DND-41 (cell line): ENCODE measurements at regions not wholly inside any gene's neighbourhood (a gene's known extent, or its start where the extent isn't known, plus 50 kb on each side); places are given as distances from the start of the nearest gene placed in this dataset.

Experiments used
- ATAC-seq: fragments of 200-7000 bp; cut with Tn5 transposase; 3 replicates; pipeline ENCODE4 v1.9.1; 2021; ENCODE audit warnings: low read depth; ENCODE audit not compliant: insufficient read depth
- DNase-seq: peaks from one replicate; pipeline ENCODE4 v3.0.0-alpha.2; 2020
- H2AFZ ChIP-seq: 2 replicates; pipeline ENCODE4 v1.6.0; 2012; ENCODE audit warnings: low read depth, low read length
- H3K27ac ChIP-seq: 2 replicates; pipeline ENCODE4 v1.5.1; 2012; ENCODE audit warnings: low read length, inconsistent platforms
- H3K27me3 ChIP-seq: fragments of 200-600 bp; sonication (generic); 2 replicates; pipeline ENCODE4 v1.6.0; 2012; ENCODE audit warnings: low read length, mild to moderate bottlenecking, inconsistent platforms; ENCODE audit not compliant: insufficient read depth, poor library complexity
- H3K36me3 ChIP-seq: 2 replicates; pipeline ENCODE4 v1.5.1; 2012; ENCODE audit warnings: low read length, inconsistent platforms; ENCODE audit not compliant: insufficient read depth
- H3K4me1 ChIP-seq: 2 replicates; pipeline ENCODE4 v1.5.1; 2012; ENCODE audit warnings: mild to moderate bottlenecking, low read length; ENCODE audit not compliant: insufficient read depth
- H3K4me2 ChIP-seq: 2 replicates; pipeline ENCODE4 v1.6.0; 2012; ENCODE audit warnings: mild to moderate bottlenecking, moderate library complexity, low read length, inconsistent platforms; ENCODE audit not compliant: insufficient read depth
- H3K4me3 ChIP-seq, 2 experiments: fragments of 200-600 bp in 1 of 2; shearing (Covaris generic) in 1 of 2; 2 replicates each; pipeline ENCODE4 v1.5.1; 2012 to 2016; ENCODE audit warnings: inconsistent platforms in 2 of 2, low read length in 2 of 2, mild to moderate bottlenecking in 2 of 2, low read depth in 1 of 2, moderate library complexity in 1 of 2
- H3K79me2 ChIP-seq: 2 replicates; pipeline ENCODE4 v1.6.0; 2012; ENCODE audit warnings: low read length, inconsistent platforms; ENCODE audit not compliant: insufficient read depth
- H3K9ac ChIP-seq: 2 replicates; pipeline ENCODE4 v1.6.0; 2012; ENCODE audit warnings: low read depth, mild to moderate bottlenecking, inconsistent platforms, low read length, moderate library complexity
- H3K9me3 ChIP-seq: 2 replicates; pipeline ENCODE4 v1.5.1; 2012; ENCODE audit warnings: low read length, moderate library complexity, mild to moderate bottlenecking, inconsistent platforms; ENCODE audit not compliant: insufficient read depth, severe bottlenecking
- H4K20me1 ChIP-seq: 2 replicates; pipeline ENCODE4 v1.6.0; 2012; ENCODE audit warnings: low read length; ENCODE audit not compliant: insufficient read depth
- CTCF ChIP-seq: IDR thresholded peaks from 2 replicates; pipeline ENCODE4 v1.5.1; 2012; ENCODE audit warnings: borderline replicate concordance, low read length, moderate library complexity, mild to moderate bottlenecking; ENCODE audit not compliant: poor library complexity, severe bottlenecking; ENCODE audit errors: extremely low read depth
- EZH2 ChIP-seq: IDR thresholded peaks from 3 replicates; pipeline ENCODE4 v1.6.1; 2012; ENCODE audit warnings: borderline replicate concordance, low read depth, mild to moderate bottlenecking, moderate library complexity, low read length, inconsistent platforms; ENCODE audit not compliant: severe bottlenecking

GRCh38 chr9:80094176-80094771, 522.5 kb downstream of the TLE4 start:
- no peak overlapping the region for H3K9ac ChIP-seq
- no peaks in the 10 kb centered on the region for H3K4me1 ChIP-seq
- TF ChIP-seq EZH2 (no peak), CTCF (no peak)
- no peaks in the 10 kb centered on the region for H4K20me1 ChIP-seq
- H3K79me2 ChIP-seq = no peaks in the 10 kb centered on the region
- no peaks in the 10 kb centered on the region for H3K27me3 ChIP-seq
- H3K36me3 ChIP-seq = no peaks in the 10 kb centered on the region
- H3K9me3 ChIP-seq = no peaks in the 10 kb centered on the region
- ATAC-seq (no peak), DNase-seq (no peak)
- H2AFZ ChIP-seq = no peak overlapping the region
- no peak overlapping the region for H3K4me2 ChIP-seq
- H3K4me3 ChIP-seq = no peak overlapping the region
- no peak overlapping the region for H3K27ac ChIP-seq

- H3K9ac ChIP-seq = no peak overlapping the region
- H2AFZ ChIP-seq = no peak overlapping the region
- DNase-seq (no peak), ATAC-seq (no peak)
- H3K4me1 ChIP-seq = no peaks in the 10 kb centered on the region
- no peaks in the 10 kb centered on the region for H3K27me3 ChIP-seq
- H3K4me2 ChIP-seq = no peak overlapping the region
- no peak overlapping the region for H3K4me3 ChIP-seq
- no peaks in the 10 kb centered on the region for H3K9me3 ChIP-seq
- no peaks in the 10 kb centered on the region for H3K36me3 ChIP-seq
- no peak for TF ChIP-seq CTCF
- no peak for TF ChIP-seq EZH2
- H3K79me2 ChIP-seq = no peaks in the 10 kb centered on the region
- H3K27ac ChIP-seq = no peak overlapping the region
- H4K20me1 ChIP-seq = no peaks in the 10 kb centered on the region
These were observed 521.9 kb downstream of the TLE4 start for GRCh38 chr9:80093695-80094094.

- H3K27me3 ChIP-seq = no peaks in the 10 kb centered on the region
- no peaks in the 10 kb centered on the region for H3K4me1 ChIP-seq
- no peak for DNase-seq
- no peak overlapping the region for H3K4me3 ChIP-seq
- no peak overlapping the region for H3K9ac ChIP-seq
- H3K36me3 ChIP-seq = no peaks in the 10 kb centered on the region
- no peaks in the 10 kb centered on the region for H4K20me1 ChIP-seq
- H3K27ac ChIP-seq = no peak overlapping the region
- no peak overlapping the region for H2AFZ ChIP-seq
- no peak for ATAC-seq
- no peak overlapping the region for H3K4me2 ChIP-seq
- H3K9me3 ChIP-seq = no peaks in the 10 kb centered on the region
- no peaks in the 10 kb centered on the region for H3K79me2 ChIP-seq
- TF ChIP-seq EZH2 = no peak
- no peak for TF ChIP-seq CTCF
These were observed 519.8 kb downstream of the TLE4 start for GRCh38 chr9:80091526-80091925.

- Histone ChIP-seq H3K79me2 (no peaks in the 10 kb centered on the region), H3K4me1 (no peaks in the 10 kb centered on the region), H3K9ac (no peak overlapping the region), H2AFZ (no peak overlapping the region), H3K27ac (no peak overlapping the region), H3K4me3 (no peak overlapping the region), H3K9me3 (no peaks in the 10 kb centered on the region), H3K27me3 (no peaks in the 10 kb centered on the region), H4K20me1 (no peaks in the 10 kb centered on the region), H3K36me3 (no peaks in the 10 kb centered on the region), H3K4me2 (no peak overlapping the region)
- TF ChIP-seq CTCF (no peak), EZH2 (no peak)
- ATAC-seq (no peak), DNase-seq (no peak)
These were observed 518.6 kb downstream of the TLE4 start for GRCh38 chr9:80090317-80090716.
